ENCODE measurements at regions not wholly inside any gene's neighbourhood (a gene's known extent, or its start where the extent isn't known, plus 50 kb on each side); places are given as distances from the start of the nearest gene placed in this dataset.

GRCh38 chr12:118467641-118468305 is 91.4 kb downstream of the SUDS3 start:
- DNase-seq (ENCODE audit: low read depth), result no peak

GRCh38 chr12:118472940-118473339 is 96.6 kb downstream of the SUDS3 start:
- DNase-seq (ENCODE audit: low read depth), result no peak

GRCh38 chr12:118480235-118480634 is 103.9 kb downstream of the SUDS3 start:
- DNase-seq (ENCODE audit: low read depth), result no peak

- no peak for DNase-seq (ENCODE audit: low read depth)
These were observed 111.7 kb downstream of the SUDS3 start for GRCh38 chr12:118488034-118488433.

GRCh38 chr12:118493962-118494361 is 117.6 kb downstream of the SUDS3 start:
- DNase-seq (ENCODE audit: low read depth), result no peak

GRCh38 chr12:118494776-118495175 is 118.4 kb downstream of the SUDS3 start:
- no peak for DNase-seq (ENCODE audit: low read depth)

- DNase-seq (ENCODE audit: low read depth), result no peak
These were observed 118.9 kb downstream of the SUDS3 start for GRCh38 chr12:118495296-118495695.

GRCh38 chr12:118498171-118498570 is 121.8 kb downstream of the SUDS3 start:
- no peak for DNase-seq (ENCODE audit: low read depth)

GRCh38 chr12:118500299-118500698 is 123.9 kb downstream of the SUDS3 start:
- no peak for DNase-seq (ENCODE audit: low read depth)

- DNase-seq (ENCODE audit: low read depth), result no peak
These were observed 125.1 kb downstream of the SUDS3 start for GRCh38 chr12:118501489-118501888.

- no peak for DNase-seq (ENCODE audit: low read depth)
These were observed 127.1 kb downstream of the SUDS3 start for GRCh38 chr12:118503476-118503875.

- DNase-seq (ENCODE audit: low read depth), result no peak
These were observed 136.3 kb downstream of the SUDS3 start for GRCh38 chr12:118512669-118513068.

- DNase-seq (ENCODE audit: low read depth), result no peak
These were observed 137.3 kb downstream of the SUDS3 start for GRCh38 chr12:118513611-118514010.

- DNase-seq (ENCODE audit: low read depth), result no peak
These were observed 137.9 kb downstream of the SUDS3 start for GRCh38 chr12:118514297-118514696.

- DNase-seq (ENCODE audit: low read depth), result no peak
These were observed 144.1 kb downstream of the SUDS3 start for GRCh38 chr12:118520214-118521035.

GRCh38 chr12:118521036-118521370 is 144.6 kb downstream of the SUDS3 start:
- no peak for DNase-seq (ENCODE audit: low read depth)

GRCh38 chr12:118524446-118524845 is 148.1 kb downstream of the SUDS3 start:
- DNase-seq (ENCODE audit: low read depth), result no peak

- DNase-seq (ENCODE audit: low read depth), result no peak
These were observed 148.9 kb downstream of the SUDS3 start for GRCh38 chr12:118525216-118525615.

GRCh38 chr12:118526255-118527095 is 150.1 kb downstream of the SUDS3 start:
- no peak for DNase-seq (ENCODE audit: low read depth)

- no peak for DNase-seq (ENCODE audit: low read depth)
These were observed 151.0 kb downstream of the SUDS3 start for GRCh38 chr12:118527310-118527709.

- no peak for DNase-seq (ENCODE audit: low read depth)
These were observed 152.3 kb downstream of the SUDS3 start for GRCh38 chr12:118528625-118529024.

GRCh38 chr12:118534003-118534402 is 157.6 kb downstream of the SUDS3 start:
- no peak for DNase-seq (ENCODE audit: low read depth)

Measured in stromal cell of bone marrow (primary cell).